Sigmoid colon (tissue), 3 donors: ENCODE measurements at regions not wholly inside any gene's neighbourhood (a gene's known extent, or its start where the extent isn't known, plus 50 kb on each side); places are given as distances from the start of the nearest gene placed in this dataset.

Source experiments
- POLR2A ChIP-seq, 2 donors: fragments of 450-650 bp; IDR thresholded peaks; one replicate each; pipeline ENCODE4 v1.6.1; 2016; ENCODE audit warnings: antibody characterized with exemption in 2 of 2, mild to moderate bottlenecking in 2 of 2, moderate library complexity in 2 of 2
- TF ChIP-seq, protein P1 (sequence below), 4 experiments: fragments of 450-650 bp in 3 of 4; fragments of 200-600 bp in 1 of 4; IDR thresholded peaks; one replicate each; pipeline ENCODE4 v1.5.1; 2016 to 2019; ENCODE audit warnings: antibody characterized with exemption in 4 of 4, mild to moderate bottlenecking in 3 of 4, moderate library complexity in 2 of 4

DNA sequence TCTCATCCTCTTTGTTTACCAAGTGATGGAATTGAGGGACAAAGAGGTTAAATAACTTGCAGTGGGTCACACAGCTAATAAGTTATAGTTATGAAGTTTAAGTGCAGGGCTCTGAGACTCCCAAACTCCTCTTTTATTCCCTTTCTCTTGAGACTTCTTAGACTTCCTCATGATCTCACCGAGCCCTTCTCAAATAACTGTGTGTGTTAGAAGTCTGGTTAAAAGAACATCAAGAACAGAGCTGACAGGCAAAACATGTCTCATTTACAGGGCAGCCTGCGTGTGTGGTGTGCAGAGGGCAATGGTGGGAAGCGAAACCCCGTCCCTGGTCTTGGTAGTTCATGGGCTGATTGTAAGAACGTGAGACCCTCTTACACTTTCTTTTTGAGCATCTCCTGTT lies 368.0 kb downstream of the SLC4A3 start:
- TF ChIP-seq POLR2A (IDR thresholded peaks at IDR 0.05), result no peak
- TF ChIP-seq, protein P1, sequence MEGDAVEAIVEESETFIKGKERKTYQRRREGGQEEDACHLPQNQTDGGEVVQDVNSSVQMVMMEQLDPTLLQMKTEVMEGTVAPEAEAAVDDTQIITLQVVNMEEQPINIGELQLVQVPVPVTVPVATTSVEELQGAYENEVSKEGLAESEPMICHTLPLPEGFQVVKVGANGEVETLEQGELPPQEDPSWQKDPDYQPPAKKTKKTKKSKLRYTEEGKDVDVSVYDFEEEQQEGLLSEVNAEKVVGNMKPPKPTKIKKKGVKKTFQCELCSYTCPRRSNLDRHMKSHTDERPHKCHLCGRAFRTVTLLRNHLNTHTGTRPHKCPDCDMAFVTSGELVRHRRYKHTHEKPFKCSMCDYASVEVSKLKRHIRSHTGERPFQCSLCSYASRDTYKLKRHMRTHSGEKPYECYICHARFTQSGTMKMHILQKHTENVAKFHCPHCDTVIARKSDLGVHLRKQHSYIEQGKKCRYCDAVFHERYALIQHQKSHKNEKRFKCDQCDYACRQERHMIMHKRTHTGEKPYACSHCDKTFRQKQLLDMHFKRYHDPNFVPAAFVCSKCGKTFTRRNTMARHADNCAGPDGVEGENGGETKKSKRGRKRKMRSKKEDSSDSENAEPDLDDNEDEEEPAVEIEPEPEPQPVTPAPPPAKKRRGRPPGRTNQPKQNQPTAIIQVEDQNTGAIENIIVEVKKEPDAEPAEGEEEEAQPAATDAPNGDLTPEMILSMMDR (IDR thresholded peaks at IDR 0.05), result no peak
